ENCODE measurements at regions not wholly inside any gene's neighbourhood (a gene's known extent, or its start where the extent isn't known, plus 50 kb on each side); places are given as distances from the start of the nearest gene placed in this dataset.

GRCh38 chr2:173739006-173739405, 226.2 kb downstream of the SP3 start:
- TF ChIP-seq, protein P1, sequence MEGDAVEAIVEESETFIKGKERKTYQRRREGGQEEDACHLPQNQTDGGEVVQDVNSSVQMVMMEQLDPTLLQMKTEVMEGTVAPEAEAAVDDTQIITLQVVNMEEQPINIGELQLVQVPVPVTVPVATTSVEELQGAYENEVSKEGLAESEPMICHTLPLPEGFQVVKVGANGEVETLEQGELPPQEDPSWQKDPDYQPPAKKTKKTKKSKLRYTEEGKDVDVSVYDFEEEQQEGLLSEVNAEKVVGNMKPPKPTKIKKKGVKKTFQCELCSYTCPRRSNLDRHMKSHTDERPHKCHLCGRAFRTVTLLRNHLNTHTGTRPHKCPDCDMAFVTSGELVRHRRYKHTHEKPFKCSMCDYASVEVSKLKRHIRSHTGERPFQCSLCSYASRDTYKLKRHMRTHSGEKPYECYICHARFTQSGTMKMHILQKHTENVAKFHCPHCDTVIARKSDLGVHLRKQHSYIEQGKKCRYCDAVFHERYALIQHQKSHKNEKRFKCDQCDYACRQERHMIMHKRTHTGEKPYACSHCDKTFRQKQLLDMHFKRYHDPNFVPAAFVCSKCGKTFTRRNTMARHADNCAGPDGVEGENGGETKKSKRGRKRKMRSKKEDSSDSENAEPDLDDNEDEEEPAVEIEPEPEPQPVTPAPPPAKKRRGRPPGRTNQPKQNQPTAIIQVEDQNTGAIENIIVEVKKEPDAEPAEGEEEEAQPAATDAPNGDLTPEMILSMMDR (IDR thresholded peaks at IDR 0.05), result no peak
- TF ChIP-seq POLR2A (IDR thresholded peaks at IDR 0.05), result no peak
